ENCODE measurements at regions not wholly inside any gene's neighbourhood (a gene's known extent, or its start where the extent isn't known, plus 50 kb on each side); places are given as distances from the start of the nearest gene placed in this dataset.
"Not testable (repeated sequence)": the region's sequence is repeated elsewhere in the genome, so short reads cannot be mapped to it uniquely, and the experiment has no call there.

DNA sequence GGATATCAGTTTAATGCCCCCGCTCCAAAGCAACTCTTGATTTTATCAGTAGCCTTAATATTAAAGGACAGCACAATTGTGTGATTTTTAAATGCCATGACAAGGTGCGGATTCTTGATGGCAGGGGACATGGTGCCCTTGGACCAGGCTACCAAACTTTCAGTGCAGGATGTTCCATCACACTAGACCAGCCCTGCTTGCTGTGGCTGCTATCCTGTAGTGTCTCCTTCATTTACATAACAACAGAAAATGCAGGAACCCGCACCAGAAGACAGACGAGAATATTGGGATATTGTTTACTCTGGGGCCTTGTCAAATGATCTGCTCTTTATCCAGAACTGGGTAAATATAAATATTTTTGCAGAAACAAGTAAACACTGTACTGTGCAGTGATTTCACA, 229.3 kb upstream of the PKN2 start:
- no peak for DNase-seq

DNA sequence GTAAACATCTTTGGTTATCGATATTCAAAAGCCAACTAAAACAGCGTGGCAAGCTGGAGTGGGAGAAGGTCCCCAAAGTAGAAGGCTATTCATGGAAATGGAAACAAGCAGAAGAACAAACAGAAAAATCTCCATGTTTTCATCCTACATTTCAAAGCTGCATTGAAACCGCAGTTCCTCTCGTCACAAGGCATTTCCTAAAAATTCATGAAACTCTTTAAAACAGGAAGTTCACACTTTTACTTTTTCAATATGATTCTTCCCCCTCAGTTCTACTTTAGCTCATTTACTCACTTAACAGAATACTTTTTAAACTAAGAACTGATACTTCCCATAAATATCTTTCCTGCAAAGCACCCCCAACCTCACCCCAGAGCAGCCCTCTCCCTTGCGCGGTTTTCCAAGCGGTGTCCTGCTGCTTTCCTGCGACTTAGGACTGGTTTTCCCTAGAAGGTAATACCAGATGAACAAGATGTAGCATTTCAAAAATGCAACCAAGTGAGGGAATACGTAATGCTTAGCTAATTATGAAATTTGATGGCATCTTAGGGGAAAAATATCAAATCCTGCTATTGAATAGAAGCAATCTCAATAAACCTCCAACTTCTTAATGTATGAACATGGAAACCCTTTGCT, 228.3 kb upstream of the PKN2 start:
- DNase-seq: no peak

DNA sequence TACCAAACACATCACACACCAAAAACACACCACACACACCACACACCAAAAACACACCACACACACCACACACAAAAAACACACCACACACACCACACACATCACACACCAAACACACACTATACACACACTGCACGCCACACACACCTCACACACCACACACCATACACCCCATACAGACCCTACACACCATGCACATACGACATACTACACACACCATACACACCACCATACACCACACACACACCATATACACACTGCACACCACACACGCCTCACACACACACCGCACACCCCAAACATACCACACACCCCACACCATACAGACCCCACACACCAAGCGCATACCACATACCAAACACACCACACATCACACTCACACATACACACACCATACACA, 226.9 kb upstream of the PKN2 start:
- DNase-seq: no peak

DNA sequence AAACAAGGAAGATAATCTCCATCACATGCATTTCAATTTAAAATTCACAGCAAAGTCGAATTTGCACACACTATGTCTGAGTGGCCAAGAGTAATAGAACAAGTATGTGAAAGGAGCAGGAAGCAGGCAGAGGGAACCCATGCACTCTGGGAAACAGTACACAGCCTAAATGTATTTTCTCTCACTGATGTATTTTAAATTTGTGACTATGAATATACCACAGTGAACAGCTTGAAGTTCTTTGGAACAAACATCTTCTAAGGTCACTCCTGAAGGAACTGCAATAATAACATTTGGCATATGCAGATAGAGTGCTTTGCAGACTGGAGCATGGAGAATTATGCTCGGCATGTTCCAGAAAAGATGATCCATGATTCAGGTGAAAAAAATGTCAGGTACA, 223.1 kb upstream of the PKN2 start:
- no peak for DNase-seq

DNA sequence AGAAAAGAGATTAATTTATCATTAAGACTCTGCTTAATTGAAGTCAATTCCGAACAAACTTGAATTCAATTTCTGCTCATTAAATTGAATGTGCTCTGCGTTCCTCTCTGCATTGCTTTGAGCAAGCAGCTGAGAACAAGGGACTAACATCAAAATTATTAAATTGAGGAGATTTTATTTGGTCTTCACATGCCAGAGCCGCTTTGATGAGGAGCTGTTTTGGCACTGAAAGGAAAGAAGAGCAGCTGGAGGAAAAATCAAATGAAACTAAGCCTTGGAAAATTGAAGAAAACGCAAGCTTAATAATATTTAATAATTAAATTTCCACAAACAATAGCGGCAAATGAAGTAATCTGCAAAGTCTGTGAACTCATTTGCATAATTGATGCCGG, 222.0 kb upstream of the PKN2 start:
- DNase-seq: no peak

DNA sequence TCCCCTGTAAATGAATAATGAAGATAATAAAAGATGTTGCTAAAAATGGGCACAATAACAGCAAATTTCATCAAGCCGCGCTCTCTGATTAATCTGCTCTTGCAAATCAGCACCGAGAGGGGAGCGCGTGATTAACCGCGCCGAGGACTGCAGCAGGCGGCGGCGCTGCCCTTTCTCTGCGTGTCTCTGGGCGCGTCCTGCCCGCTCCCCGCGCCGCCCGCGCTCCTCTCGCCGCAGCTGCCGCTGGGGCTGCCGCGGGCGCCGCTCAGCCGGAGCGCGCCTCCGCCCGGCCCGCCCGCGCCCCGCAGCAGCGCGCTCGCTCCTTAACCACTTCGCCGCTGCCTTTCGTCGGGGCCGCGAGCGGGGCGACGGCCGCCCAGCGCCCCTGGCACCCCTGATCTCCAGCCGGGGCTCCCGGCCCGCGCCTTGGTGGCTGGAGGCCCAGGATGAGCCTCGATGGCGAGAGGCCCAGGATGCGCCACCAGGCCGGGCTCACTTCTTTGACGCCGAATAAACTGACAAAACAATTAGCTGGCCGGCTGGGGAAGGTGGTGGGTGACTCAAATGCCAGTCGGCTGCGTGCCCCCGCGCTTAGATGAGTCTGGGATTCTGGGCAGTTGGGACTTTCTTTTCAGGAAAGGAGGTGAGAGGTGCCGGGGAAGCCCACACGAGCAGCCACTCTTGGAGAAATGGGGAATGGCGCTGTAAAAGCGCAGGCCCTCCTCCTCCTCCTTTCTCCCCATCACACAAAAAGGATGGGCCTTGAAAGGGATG, 221.4 kb upstream of the PKN2 start:
- DNase-seq: no peak

DNA sequence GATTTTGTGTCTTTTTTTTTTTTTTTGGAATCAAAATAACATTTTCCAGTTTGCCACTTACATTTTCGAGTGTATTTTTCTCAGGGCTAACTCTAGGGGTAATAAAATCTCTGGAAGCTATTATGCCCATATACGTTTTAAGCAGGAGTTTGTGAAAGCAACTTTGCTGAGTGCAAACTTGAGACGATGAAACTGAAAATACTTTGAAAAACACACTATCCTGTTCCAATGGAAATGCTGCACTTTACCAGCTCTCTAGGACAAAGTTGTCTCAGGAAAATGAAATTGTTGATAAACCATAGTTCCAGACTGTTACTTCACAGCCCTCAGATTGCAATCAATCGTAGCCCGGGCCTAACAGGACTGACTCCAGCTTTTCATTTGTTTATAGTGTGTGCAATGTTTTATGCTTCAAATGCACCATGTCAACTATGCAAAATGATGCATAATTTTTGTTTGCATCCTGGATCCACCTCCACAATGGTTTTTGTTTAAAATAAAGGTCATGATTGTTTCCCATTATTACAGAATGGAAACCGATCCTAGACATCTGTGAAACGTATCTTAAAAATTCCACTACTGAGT, 220.6 kb upstream of the PKN2 start:
- DNase-seq: no peak

DNA sequence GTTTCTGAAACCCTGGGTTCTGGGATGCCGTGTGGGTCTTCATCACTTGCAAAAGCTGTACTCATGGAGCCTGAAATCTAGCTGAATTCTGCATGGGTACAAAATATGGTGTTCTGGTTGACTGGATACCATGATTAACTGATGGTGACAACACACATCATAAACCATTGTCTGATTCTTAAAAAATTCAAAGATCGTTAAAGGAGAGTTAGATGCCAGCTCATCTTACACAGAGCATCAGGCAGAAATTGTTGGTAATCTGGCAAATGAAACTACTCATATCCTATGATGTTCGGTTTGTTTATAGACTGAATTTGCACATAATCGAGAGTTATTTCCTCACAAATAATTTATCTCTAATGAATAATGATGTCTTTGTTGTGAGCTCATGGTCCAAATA, 218.1 kb upstream of the PKN2 start:
- no peak for DNase-seq

DNA sequence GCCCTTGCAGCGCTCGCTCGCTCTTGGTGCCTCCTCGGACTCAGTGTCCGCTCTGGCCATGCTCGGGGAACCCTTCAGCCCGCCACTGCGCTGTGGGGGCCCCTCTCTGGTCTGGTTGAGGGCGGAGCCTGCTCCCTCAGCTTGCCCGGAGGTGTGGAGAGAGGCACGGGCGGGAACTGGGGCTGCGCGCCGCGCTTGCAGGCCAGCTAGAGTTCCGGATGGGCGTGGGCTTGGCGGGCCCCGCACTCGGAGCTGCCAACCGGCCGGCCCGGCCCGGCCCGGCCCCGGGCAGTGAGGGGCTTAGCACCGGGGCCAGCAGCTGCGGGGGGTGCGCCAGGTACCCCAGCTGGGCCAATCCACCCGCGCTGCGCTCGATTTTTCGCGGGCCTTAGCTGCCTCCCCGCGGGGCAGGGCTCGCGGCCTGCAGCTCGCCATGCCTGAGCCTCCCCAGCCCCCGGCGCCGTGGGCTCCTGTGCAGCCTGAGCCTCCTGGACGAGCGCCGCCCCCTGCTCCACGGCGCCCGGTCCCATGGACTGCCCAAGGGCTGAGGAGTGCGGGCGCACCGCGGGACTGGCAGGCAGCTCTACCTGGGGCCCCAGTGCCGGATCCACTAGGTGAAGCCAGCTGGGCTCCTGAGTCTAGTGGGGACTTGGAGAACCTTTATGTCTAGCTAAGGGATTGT, 217.0 kb upstream of the PKN2 start:
- DNase-seq: no peak

DNA sequence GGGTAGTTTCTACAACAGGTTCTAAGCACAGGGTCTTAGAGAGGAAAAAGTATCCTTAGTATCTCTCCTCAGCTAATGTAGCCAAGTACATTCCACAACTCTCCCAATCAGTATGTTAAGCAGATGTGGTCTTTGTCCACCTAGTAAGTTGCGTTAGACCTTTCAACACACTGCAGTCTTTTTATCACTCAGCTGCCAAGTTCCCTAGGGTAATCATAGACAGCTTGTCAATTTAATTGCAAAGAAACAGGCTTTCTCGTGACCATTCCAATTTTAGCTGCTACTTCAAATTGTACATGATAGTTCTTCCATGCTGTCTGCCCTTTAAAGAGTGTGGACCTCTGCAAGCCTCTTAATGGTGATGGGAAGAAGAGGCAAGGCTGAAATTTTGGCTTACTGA, 211.8 kb upstream of the PKN2 start:
- no peak for DNase-seq

DNA sequence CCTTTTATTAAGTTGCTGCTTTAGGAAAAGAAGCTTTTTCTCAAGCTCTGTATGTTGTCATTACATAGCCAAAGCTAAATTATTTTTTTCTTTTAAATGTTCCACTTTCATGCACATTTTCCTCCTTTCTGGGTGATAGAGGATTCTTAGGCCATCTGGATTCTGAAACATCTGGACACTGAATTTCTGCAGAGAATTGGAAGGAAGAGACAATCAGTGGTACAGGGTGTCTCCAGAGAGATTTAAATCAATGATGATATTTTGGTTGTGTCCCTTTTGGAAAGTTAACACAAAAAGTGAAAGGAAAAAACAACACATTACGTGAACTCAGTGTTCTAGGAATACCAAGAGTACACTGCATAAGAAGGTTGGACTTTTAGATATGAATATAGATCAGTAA, 211.4 kb upstream of the PKN2 start:
- no peak for DNase-seq

DNA sequence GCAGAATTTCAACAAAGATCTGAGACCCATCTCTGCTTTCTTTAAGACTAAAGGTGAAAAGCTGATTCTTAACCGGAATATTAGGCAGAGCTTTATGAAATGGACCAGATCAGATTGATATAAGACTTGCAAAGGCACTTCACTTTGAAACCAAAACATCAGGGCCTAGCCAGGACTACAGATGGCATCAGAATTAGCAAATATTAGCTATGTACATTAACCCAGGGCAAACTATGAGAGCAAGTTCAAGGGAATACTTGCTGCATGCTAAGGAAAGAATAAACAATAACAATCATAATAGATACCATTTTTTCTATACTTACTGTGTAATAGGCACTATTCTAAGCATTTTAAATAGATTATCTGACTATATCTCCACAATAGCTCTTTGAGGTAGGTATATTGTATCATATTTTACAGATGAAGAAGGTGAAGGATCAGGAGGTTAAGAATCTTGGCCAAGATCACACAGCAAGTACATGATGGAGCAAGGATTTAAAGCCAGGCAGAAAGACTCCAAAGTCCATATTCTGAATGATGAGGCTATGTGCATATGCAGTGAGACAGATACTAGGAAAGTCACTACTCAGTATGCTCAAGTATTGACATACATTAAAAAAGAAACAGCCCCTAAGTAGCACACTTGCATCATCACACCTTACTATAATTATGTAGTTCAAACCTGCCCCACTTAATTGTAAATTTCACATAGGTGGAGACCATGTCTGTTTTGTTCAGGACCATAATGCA, 209.3 kb upstream of the PKN2 start:
- no peak for DNase-seq

DNA sequence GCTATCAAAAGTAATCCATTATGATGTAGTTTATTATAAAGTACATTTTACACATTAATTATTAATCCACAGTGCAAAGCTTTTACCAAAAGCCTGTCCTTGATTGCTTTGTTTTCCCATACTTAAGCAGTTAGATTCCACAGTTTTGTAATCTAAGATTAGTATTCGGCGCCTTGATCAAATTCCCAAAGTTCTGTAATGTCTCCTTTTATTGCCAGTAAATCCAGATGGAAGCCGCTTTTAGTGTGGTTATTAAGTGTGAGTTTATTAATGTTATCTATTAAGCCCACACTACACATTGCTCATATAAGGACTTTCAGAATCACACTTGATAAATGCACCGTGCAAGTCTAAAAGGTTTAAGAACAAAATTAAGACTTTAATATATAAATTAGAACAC, 199.2 kb upstream of the PKN2 start:
- no peak for DNase-seq

DNA sequence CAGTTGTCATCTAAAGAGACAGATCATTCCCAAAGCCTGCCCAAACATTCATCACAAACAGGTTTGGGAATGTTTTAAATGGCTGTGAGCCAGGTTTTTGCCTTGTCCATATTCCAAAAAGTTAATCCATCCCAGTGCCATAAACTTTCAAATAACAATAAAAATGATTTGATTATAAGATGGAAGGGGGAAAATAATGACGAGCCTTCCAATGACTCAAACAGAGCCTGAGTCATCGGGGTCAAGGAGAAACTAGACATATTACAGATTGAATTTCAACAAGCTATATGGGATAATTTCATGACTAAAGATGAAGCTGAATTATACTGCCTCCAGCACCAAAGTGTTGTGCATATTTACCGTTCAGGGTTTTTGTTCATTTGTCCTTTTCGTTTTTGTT, 195.8 kb upstream of the PKN2 start:
- no peak for DNase-seq

DNA sequence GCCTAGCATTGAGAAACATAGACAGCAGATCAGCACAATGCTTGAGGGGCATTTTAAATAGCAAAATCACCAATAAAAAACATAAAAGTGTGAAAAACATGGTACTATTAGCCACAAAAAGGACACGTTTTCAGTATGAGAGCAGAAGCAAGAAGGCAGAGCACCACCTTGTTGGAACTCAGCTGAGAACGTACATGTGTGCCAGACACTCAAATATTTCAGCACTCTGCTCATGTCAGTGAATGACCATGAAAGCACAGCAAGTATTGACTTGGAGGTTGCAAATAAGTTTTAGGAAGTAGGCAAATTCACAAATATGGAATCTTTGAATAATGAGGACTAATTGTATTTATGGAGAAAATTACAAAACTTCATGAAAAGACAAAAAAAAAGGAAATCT, 193.4 kb upstream of the PKN2 start:
- no peak for DNase-seq

DNA sequence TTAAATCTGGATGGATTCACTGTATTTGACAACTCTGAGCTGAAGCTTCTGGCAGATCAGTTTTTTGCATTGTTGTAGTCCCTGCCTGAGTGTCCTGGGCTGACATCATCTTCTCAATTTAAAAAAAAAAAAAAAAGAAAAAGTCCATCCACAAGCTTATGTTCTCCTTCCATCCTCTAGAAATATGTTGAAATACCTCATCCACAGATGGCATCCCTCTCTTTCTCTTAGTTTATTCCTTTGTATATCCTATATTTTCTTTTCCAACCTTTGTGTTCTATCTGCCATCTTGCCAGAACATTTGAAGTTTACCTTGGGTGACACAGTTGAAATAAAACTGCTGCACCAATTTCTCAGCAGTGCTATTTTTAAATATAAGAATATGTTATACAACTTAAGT, 184.4 kb upstream of the PKN2 start:
- no peak for DNase-seq

DNA sequence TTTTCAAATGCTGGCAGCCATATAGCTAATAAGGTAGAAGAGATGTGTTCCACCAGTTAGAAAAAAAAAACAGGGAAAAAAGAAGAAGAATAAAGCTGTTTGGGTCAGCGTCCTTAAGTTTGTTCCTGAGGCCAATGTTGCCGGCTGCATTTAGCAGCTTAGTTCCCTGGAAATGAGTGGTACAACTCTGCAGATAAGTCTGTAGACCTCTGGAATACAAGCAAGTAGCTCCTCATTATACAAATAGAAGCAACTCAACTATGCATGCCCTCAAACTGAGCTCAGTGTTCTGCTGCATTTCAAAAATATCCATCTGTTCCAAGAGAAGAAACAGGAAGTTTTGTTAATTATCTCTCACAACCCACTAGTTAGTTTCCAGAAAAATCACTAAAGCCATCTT, 181.2 kb upstream of the PKN2 start:
- no peak for DNase-seq

DNA sequence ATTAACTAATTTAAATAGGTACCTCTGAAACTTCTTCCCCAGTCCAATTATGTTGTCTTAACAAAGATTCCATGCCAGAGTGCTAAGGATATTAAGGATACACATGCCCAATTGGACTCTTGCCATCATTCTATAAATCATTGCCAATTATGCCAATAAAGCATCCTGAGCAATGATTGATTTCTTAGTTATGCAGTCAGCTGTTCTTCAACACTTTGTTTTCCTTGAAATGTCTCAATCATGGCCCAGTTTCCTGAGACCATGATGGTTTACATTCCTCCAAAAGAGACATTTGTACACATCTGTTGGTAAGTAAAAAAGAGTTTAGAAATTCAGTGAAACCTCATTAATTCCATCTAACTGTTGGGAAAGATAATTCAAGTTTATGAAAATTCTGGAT, 180.4 kb upstream of the PKN2 start:
- DNase-seq: no peak

DNA sequence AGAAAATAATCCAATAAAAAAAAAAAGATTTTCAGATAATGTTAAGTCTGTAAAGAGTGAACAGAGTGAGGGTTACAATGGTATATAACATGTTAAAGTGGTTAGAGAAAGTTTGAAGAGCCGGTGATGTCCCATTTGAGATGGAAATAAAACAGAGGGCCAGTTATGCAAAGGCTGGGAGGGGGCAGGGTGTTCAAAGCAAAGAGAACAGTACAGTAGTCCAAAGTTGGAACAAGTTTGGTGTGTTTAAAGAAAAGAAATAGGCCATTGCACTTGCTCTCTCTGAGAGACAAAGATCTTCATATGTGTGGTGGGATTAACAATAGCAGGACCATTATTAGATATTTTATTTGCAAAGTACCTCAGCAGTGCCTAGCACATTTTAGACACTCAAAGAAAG, 179.5 kb upstream of the PKN2 start:
- no peak for DNase-seq

DNA sequence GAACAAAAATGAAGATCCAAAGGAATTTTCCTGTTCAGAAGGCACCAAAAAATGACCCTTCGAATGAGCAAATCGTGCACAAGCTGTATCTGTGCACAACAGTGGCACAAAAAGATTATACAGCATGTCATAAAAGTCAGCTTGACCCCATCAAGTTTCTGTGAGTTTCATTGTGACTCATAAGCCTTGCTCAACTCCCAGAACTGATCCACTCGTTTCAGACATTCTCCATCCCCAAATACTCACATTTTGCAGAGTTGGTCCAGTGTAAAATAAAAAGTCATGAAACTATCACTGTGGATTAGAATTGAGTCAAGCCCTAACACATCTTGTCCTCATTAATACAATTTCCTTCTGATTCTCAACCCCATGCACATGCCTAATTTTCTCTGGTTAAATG, 174.7 kb upstream of the PKN2 start:
- DNase-seq: no peak

DNA sequence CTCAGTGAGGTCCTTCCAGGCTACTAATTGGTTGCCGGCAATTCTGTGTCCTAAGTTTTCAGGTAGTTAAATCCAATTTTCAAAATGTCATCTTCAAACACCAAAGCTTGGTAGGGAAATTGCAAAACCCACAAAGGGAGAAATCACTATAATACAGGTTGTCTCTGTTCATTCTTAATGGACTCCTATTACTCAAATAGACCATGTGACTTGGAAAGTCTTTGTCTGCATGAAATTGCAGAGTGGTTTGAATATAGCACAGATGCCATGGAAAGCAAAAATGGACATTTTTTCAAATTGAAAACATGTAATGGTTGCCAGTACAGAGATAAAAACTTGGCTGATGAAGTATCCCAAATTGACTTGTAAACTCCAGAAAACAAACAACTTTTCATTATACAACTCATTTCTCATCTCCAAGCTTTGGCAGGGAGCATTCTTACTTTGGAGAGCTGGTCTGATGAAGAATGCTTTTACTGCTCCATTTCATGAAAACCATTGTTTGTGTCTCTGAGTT, 169.5 kb upstream of the PKN2 start:
- DNase-seq: no peak

DNA sequence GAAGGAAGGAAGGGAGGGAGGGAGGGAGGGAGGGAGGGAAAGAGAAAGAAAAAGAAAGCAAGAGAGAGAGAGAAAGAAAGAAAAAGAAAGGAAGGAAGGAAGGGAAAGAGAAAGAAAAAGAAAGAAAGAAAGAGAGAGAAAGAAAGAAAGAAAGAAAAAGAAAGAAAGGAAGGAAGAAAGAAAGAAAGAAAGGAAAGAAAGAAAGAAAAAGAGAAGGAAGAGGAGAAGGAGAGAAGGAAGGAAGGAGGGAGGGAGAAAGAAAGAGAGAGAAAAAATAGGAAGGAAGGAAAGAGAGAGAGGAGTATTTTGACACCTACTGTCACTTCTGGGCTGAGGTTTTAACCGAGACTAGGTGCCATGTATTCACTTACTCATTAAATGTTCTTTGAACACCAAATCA, 166.6 kb upstream of the PKN2 start:
- not testable (repeated sequence) for DNase-seq

DNA sequence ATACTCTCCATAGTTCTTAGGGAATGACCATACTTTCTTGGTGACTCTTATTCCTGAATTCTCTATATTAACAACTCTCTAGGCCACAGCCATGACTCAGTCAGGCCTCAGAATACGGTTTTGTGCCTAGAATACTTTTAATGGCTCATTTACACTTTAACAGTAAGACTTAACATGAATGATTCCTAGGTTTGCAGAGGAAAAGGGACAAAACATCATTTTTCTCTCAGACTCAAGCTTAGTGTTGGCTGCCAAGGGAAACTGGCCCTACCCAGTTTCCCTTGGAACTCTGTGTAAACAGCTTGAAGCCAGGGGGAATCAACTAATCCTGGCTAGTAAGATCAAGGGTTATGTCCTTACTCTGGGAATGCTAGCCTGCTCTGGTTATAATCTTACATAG, 164.9 kb upstream of the PKN2 start:
- no peak for DNase-seq
